DOHH2 (cell line): ENCODE measurements at regions not wholly inside any gene's neighbourhood (a gene's known extent, or its start where the extent isn't known, plus 50 kb on each side); places are given as distances from the start of the nearest gene placed in this dataset.
"Not testable (repeated sequence)": the region's sequence is repeated elsewhere in the genome, so short reads cannot be mapped to it uniquely, and the experiment has no call there.

Experiments used
- H3F3A ChIP-seq: fragments of 200-600 bp; sonication (generic), shearing (Covaris generic); 2 replicates; pipeline ENCODE4 v1.6.0; 2016; ENCODE audit warnings: antibody characterized with exemption, mild to moderate bottlenecking; ENCODE audit not compliant: control insufficient read depth, insufficient read depth
- H3K27ac ChIP-seq: fragments of 200-600 bp; sonication (generic); 2 replicates; pipeline ENCODE4 v1.5.1; 2014; ENCODE audit warnings: low read depth, mild to moderate bottlenecking, low read length, moderate library complexity
- H3K27me3 ChIP-seq: fragments of 200-600 bp; sonication (generic); 2 replicates; pipeline ENCODE4 v1.6.1; 2014; ENCODE audit warnings: mild to moderate bottlenecking, low read length, mixed read lengths; ENCODE audit not compliant: control insufficient read depth
- H3K36me3 ChIP-seq: fragments of 200-600 bp; sonication (generic); 2 replicates; pipeline ENCODE4 v1.6.1; 2014; ENCODE audit warnings: mild to moderate bottlenecking, low read length, moderate library complexity, mixed read lengths; ENCODE audit not compliant: control insufficient read depth
- H3K4me1 ChIP-seq: fragments of 200-600 bp; sonication (generic); 2 replicates; pipeline ENCODE4 v1.6.1; 2014; ENCODE audit warnings: mild to moderate bottlenecking, low read length, mixed read lengths; ENCODE audit not compliant: control insufficient read depth
- H3K4me2 ChIP-seq: fragments of 200-600 bp; sonication (generic); 2 replicates; pipeline ENCODE4 v1.6.0; 2014; ENCODE audit warnings: mild to moderate bottlenecking, low read length, moderate library complexity
- H3K4me3 ChIP-seq: fragments of 200-600 bp; sonication (generic); 2 replicates; pipeline ENCODE4 v1.5.1; 2014; ENCODE audit warnings: mild to moderate bottlenecking, low read length, mixed read lengths
- H3K79me2 ChIP-seq: fragments of 200-600 bp; sonication (generic); 2 replicates; pipeline ENCODE4 v1.6.1; 2014; ENCODE audit warnings: mild to moderate bottlenecking, low read length, mixed read lengths; ENCODE audit not compliant: control insufficient read depth
- H3K9me2 ChIP-seq: fragments of 200-600 bp; sonication (generic); replicated peaks from 2 replicates; pipeline ENCODE4 v1.6.1; 2014; ENCODE audit warnings: mild to moderate bottlenecking, low read length, mixed read lengths; ENCODE audit not compliant: control insufficient read depth
- H3K9me3 ChIP-seq: fragments of 200-600 bp; sonication (generic); 2 replicates; pipeline ENCODE4 v1.6.1; 2014; ENCODE audit warnings: antibody characterized with exemption, low read length, mixed read lengths; ENCODE audit not compliant: control insufficient read depth, insufficient read depth
- H4K20me1 ChIP-seq: fragments of 200-600 bp; sonication (generic); 2 replicates; pipeline ENCODE4 v1.6.0; 2014; ENCODE audit warnings: low read depth, mild to moderate bottlenecking, antibody characterized with exemption, low read length, moderate library complexity; ENCODE audit not compliant: control insufficient read depth, insufficient read depth
- CTCF ChIP-seq: fragments of 200-600 bp; sonication (generic); IDR thresholded peaks from one replicate; pipeline ENCODE4 v1.5.1; 2014; ENCODE audit warnings: antibody characterized with exemption, mild to moderate bottlenecking, low read depth, low read length; ENCODE audit not compliant: poor library complexity, severe bottlenecking
- EZH2phosphoT487 ChIP-seq: fragments of 200-600 bp; sonication (generic); IDR thresholded peaks from 2 replicates; pipeline ENCODE4 v1.6.1; 2017; ENCODE audit warnings: borderline replicate concordance, mild to moderate bottlenecking, antibody characterized with exemption, low read length, moderate library complexity, mixed read lengths

GRCh38 chr2:144905956-144906355 lies 386.0 kb upstream of the ZEB2 start:
- Histone ChIP-seq H3K4me3 (no peak overlapping the region), H3K36me3 (no peaks in the 10 kb centered on the region), H3K27me3 (no peaks in the 10 kb centered on the region), H3K27ac (no peak overlapping the region), H3K9me2 (no peaks in the 10 kb centered on the region), H3K4me1 (no peaks in the 10 kb centered on the region), H3K9me3 (peaks cover 11% of the 10 kb centered on the region; the same call in 1 of the 2 replicates), H4K20me1 (no peaks in the 10 kb centered on the region), H3K4me2 (no peak overlapping the region), H3K79me2 (no peaks in the 10 kb centered on the region), H3F3A (no peaks in the 10 kb centered on the region)
- TF ChIP-seq EZH2phosphoT487 = no peak
- TF ChIP-seq CTCF = no peak

GRCh38 chr2:144904612-144905011 lies 384.7 kb upstream of the ZEB2 start:
- Histone ChIP-seq H3K79me2 (no peaks in the 10 kb centered on the region), H3F3A (no peaks in the 10 kb centered on the region), H3K9me3 (peaks cover 8% of the 10 kb centered on the region; the same call in 1 of the 2 replicates), H3K9me2 (no peaks in the 10 kb centered on the region), H3K27me3 (no peaks in the 10 kb centered on the region), H3K36me3 (no peaks in the 10 kb centered on the region), H3K4me2 (no peak overlapping the region), H3K4me3 (no peak overlapping the region), H3K4me1 (no peaks in the 10 kb centered on the region), H4K20me1 (no peaks in the 10 kb centered on the region), H3K27ac (no peak overlapping the region)
- TF ChIP-seq EZH2phosphoT487 (no peak), CTCF (no peak)

GRCh38 chr2:144903045-144903444 lies 383.1 kb upstream of the ZEB2 start:
- H3K4me2 ChIP-seq, H3K36me3 ChIP-seq: not testable (repeated sequence)

GRCh38 chr2:144901386-144901785 lies 381.5 kb upstream of the ZEB2 start:
- H3K27ac ChIP-seq, H3K36me3 ChIP-seq, H3K27me3 ChIP-seq, H3K4me1 ChIP-seq, H3K4me3 ChIP-seq, H3K9me3 ChIP-seq, H3K9me2 ChIP-seq, H3K79me2 ChIP-seq, H3K4me2 ChIP-seq, H3F3A ChIP-seq, H4K20me1 ChIP-seq: not testable (repeated sequence)

More at GRCh38 chr2:144903045-144903444, 383.1 kb upstream of the ZEB2 start:
- H3K27me3 ChIP-seq, H3K79me2 ChIP-seq, H4K20me1 ChIP-seq, H3K9me3 ChIP-seq, H3F3A ChIP-seq, H3K9me2 ChIP-seq, H3K4me1 ChIP-seq, H3K27ac ChIP-seq, H3K4me3 ChIP-seq: not testable (repeated sequence)
